Left ventricle myocardium inferior (tissue), 1 donor: ENCODE measurements at regions not wholly inside any gene's neighbourhood (a gene's known extent, or its start where the extent isn't known, plus 50 kb on each side); places are given as distances from the start of the nearest gene placed in this dataset.

Experiments
- DNase-seq: peaks from one replicate; pipeline ENCODE4 v3.0.0-alpha.2; 2020
- H3K27ac ChIP-seq: fragments of 200-600 bp; replicated peaks from 2 replicates; pipeline ENCODE4 v1.8.0; 2021
- H3K27me3 ChIP-seq: fragments of 200-600 bp; 2 replicates; pipeline ENCODE4 v1.8.0; 2021; ENCODE audit warnings: low read depth
- H3K36me3 ChIP-seq: fragments of 200-600 bp; 2 replicates; pipeline ENCODE4 v1.8.0; 2021
- H3K4me1 ChIP-seq: fragments of 200-600 bp; 2 replicates; pipeline ENCODE4 v1.8.0; 2021
- H3K4me3 ChIP-seq: fragments of 200-600 bp; 2 replicates; pipeline ENCODE4 v1.8.0; 2021; ENCODE audit warnings: mild to moderate bottlenecking, moderate library complexity
- H3K9me3 ChIP-seq: fragments of 200-600 bp; replicated peaks from 2 replicates; pipeline ENCODE4 v1.8.0; 2021
- CTCF ChIP-seq: fragments of 200-600 bp; IDR thresholded peaks from 2 replicates; pipeline ENCODE4 v1.8.0; 2021; ENCODE audit warnings: antibody characterized with exemption, mild to moderate bottlenecking, borderline replicate concordance
- intact Hi-C: fragments of 100-400 bp; cut with micrococcal nuclease; formaldehyde crosslinking; loops from one replicate; pipeline ENCODE4 v1.11.0; 2022
- donor health status: DM: no; HTN: yes; CAD: no; lungs with severe emphysema.

GRCh38 chr7:46545790-46546189, 624.7 kb upstream of the IGFBP3 start:
- Histone ChIP-seq H3K27me3 (no peaks in the 10 kb centered on the region), H3K4me1 (no peaks in the 10 kb centered on the region), H3K36me3 (no peaks in the 10 kb centered on the region), H3K9me3 (no peaks in the 10 kb centered on the region), H3K27ac (no peak overlapping the region), H3K4me3 (no peak overlapping the region)
- no peak for DNase-seq
- intact Hi-C loops = no loop called here
- no peak for TF ChIP-seq CTCF

GRCh38 chr7:46544396-46545008, 623.4 kb upstream of the IGFBP3 start:
- Histone ChIP-seq H3K9me3 (no peaks in the 10 kb centered on the region), H3K27ac (no peak overlapping the region), H3K4me1 (no peaks in the 10 kb centered on the region), H3K27me3 (no peaks in the 10 kb centered on the region), H3K4me3 (no peak overlapping the region), H3K36me3 (no peaks in the 10 kb centered on the region)
- no peak for TF ChIP-seq CTCF
- no peak for DNase-seq
- intact Hi-C loops = no loop called here

GRCh38 chr7:46542076-46542475, 621.0 kb upstream of the IGFBP3 start:
- intact Hi-C loops = no loop called here
- no peak for TF ChIP-seq CTCF
- Histone ChIP-seq H3K9me3 (no peaks in the 10 kb centered on the region), H3K36me3 (no peaks in the 10 kb centered on the region), H3K4me1 (no peaks in the 10 kb centered on the region), H3K27me3 (no peaks in the 10 kb centered on the region), H3K4me3 (no peak overlapping the region), H3K27ac (no peak overlapping the region)
- no peak for DNase-seq

GRCh38 chr7:46539892-46540483, 618.9 kb upstream of the IGFBP3 start:
- no peaks in the 10 kb centered on the region for H3K36me3 ChIP-seq
- no peak overlapping the region for H3K27ac ChIP-seq
- no peak overlapping the region for H3K4me3 ChIP-seq
- H3K27me3 ChIP-seq = no peaks in the 10 kb centered on the region
- TF ChIP-seq CTCF = no peak
- no peaks in the 10 kb centered on the region for H3K9me3 ChIP-seq
- no peak for DNase-seq
- H3K4me1 ChIP-seq = no peaks in the 10 kb centered on the region
- intact Hi-C loops = no loop called here

GRCh38 chr7:46537191-46537905, 616.3 kb upstream of the IGFBP3 start:
- TF ChIP-seq CTCF = no peak
- no peak for DNase-seq
- Histone ChIP-seq H3K9me3 (peaks cover under 1% of the 10 kb centered on the region), H3K4me3 (no peak overlapping the region), H3K4me1 (no peaks in the 10 kb centered on the region), H3K36me3 (no peaks in the 10 kb centered on the region), H3K27me3 (no peaks in the 10 kb centered on the region), H3K27ac (no peak overlapping the region)
- intact Hi-C loops = no loop called here
